ENCODE measurements at regions not wholly inside any gene's neighbourhood (a gene's known extent, or its start where the extent isn't known, plus 50 kb on each side); places are given as distances from the start of the nearest gene placed in this dataset.
A peak's percentile ranks its signal among the peaks of the same experiment; 100 is the strongest.

DNA sequence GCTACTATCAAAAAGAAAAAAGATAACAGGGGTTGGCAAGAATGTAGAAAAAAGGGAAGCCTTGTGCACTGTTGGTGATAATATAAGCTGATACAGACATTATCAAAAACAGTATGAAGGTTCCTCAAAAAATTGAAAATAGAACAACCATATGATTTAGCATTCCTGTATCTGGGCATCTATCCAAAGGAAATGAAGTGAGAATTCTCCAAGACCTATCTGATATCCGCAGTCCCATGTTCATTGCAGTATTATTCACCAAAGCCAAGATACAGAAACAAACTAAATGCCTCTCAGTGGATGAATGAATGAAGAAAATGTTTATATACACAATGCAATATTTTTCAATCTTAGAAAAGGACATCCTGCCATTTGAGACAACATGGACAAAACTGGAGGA is 1943.3 kb downstream of the MAT2B start:
- H3K36me3 ChIP-seq (ENCODE audit: control insufficient read depth in 2 of 2, insufficient read depth in 2 of 2, low read length in 1 of 2): no peaks in the 10 kb centered on the region
- in situ Hi-C loops (cut with MboI): no loop called here

DNA sequence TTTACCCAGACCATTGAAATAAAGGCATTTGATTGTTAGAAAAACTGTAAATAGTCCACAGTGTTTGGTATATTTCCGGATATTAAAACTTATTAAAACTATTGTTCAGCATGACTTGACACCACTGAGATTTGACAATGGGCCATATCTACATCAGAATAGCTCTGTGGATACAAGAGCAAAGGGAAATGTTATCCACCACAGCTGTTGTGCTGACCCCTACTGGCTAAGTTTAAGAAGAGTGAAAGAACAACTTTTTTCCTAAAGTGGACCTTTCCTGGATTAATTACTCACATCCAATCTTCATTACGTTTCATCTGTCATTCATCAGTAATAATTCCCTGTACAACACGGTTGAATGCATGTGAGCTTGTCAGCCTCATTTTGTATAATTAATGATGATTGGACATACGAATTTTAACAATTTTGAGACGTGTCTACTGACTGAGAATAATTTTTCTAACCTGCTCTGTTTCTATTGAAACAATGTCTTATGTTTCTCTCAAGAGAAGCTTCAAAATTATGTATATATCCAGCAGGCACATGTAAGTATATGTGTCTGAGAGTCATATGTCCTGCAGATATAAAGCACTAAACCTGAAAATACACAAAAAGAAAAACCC is 1952.6 kb downstream of the MAT2B start:
- in situ Hi-C loops (cut with MboI) (no loop called here), intact Hi-C loops (cut with micrococcal nuclease; ENCODE audit: unreplicated experiment) (loop anchor here (5.0 to 10.0 kb wide), 2 partner anchors 1446 to 1893 kb away; no protein-coding TSS in a partner anchor)
- no peak for DNase-seq (ENCODE audit: low read depth, low spot score)
- FAIRE-seq: peak; percentile 70
- no TSS peak for BruUV-seq (replicated peaks)
- ChIA-PET SMC1A (ENCODE audit: uncharacterized antibody, unreplicated experiment) (interaction anchor here (1.0 kb wide), 1 partner anchor 233 kb away, joined by 3 read pairs; no protein-coding TSS in a partner anchor), POLR2A (no interaction called here), RAD21 (ENCODE audit: unreplicated experiment) (interaction anchor here (0.8 kb wide), 1 partner anchor 230 kb away, joined by 3 read pairs; no protein-coding TSS in a partner anchor), CTCF (interaction anchor here (0.6 to 1.4 kb wide), 7 partner anchors 11 to 1895 kb away, joined by 3 to 6 read pairs (median 4); no protein-coding TSS in a partner anchor)
- Histone ChIP-seq H3K9me3 (replicated peaks; ENCODE audit: control insufficient read depth, insufficient read depth, low read length) (no peaks in the 10 kb centered on the region), H3K36me3 (ENCODE audit: control insufficient read depth in 2 of 2, insufficient read depth in 2 of 2, low read length in 1 of 2) (no peaks in the 10 kb centered on the region), H4K20me1 (ENCODE audit: control insufficient read depth, insufficient read depth) (no peaks in the 10 kb centered on the region), H3K27me3 (replicated peaks in 1 of 2; ENCODE audit: control insufficient read depth in 2 of 2, insufficient read depth in 2 of 2, low read length in 1 of 2) (no peaks in the 10 kb centered on the region), H3K27ac (ENCODE audit: control insufficient read depth, insufficient read depth) (no peak overlapping the region), H3K9ac (ENCODE audit: control insufficient read depth, insufficient read depth, low read length) (no peak overlapping the region), H3K4me1 (ENCODE audit: control insufficient read depth, insufficient read depth, low read length) (no peaks in the 10 kb centered on the region), H3K4me2 (ENCODE audit: control insufficient read depth, insufficient read depth) (no peak overlapping the region), H3K4me3 (no peak overlapping the region), H2AFZ (ENCODE audit: control insufficient read depth, low read depth, low read length) (no peak overlapping the region), H3K79me2 (ENCODE audit: control insufficient read depth, insufficient read depth, low read length) (no peaks in the 10 kb centered on the region)
- WGBS (ENCODE audit: insufficient coverage, insufficient replicate concordance, low lambda C conversion rate, missing lambda C conversion rate): 0% methylated on average over 5 of the region's 5 CpGs
- peak; percentile 66 for ATAC-seq
- TF ChIP-seq, protein P1, sequence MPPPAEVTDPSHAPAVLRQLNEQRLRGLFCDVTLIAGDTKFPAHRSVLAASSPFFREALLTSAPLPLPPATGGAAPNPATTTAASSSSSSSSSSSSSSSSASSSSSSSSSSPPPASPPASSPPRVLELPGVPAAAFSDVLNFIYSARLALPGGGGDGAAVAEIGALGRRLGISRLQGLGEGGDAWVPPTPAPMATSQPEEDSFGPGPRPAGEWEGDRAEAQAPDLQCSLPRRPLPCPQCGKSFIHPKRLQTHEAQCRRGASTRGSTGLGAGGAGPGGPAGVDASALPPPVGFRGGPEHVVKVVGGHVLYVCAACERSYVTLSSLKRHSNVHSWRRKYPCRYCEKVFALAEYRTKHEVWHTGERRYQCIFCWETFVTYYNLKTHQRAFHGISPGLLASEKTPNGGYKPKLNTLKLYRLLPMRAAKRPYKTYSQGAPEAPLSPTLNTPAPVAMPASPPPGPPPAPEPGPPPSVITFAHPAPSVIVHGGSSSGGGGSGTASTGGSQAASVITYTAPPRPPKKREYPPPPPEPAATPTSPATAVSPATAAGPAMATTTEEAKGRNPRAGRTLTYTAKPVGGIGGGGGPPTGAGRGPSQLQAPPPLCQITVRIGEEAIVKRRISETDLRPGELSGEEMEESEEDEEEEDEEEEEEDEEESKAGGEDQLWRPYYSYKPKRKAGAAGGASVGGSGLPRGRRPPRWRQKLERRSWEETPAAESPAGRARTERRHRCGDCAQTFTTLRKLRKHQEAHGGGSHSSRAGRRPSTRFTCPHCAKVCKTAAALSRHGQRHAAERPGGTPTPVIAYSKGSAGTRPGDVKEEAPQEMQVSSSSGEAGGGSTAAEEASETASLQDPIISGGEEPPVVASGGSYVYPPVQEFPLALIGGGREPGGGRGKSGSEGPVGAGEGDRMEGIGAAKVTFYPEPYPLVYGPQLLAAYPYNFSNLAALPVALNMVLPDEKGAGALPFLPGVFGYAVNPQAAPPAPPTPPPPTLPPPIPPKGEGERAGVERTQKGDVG (CRISPR knock-in tag; IDR thresholded peaks at IDR 0.05): no peak
- TF ChIP-seq, protein P2, sequence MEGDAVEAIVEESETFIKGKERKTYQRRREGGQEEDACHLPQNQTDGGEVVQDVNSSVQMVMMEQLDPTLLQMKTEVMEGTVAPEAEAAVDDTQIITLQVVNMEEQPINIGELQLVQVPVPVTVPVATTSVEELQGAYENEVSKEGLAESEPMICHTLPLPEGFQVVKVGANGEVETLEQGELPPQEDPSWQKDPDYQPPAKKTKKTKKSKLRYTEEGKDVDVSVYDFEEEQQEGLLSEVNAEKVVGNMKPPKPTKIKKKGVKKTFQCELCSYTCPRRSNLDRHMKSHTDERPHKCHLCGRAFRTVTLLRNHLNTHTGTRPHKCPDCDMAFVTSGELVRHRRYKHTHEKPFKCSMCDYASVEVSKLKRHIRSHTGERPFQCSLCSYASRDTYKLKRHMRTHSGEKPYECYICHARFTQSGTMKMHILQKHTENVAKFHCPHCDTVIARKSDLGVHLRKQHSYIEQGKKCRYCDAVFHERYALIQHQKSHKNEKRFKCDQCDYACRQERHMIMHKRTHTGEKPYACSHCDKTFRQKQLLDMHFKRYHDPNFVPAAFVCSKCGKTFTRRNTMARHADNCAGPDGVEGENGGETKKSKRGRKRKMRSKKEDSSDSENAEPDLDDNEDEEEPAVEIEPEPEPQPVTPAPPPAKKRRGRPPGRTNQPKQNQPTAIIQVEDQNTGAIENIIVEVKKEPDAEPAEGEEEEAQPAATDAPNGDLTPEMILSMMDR (IDR thresholded peaks at IDR 0.05 in 2 of 3, conservative IDR thresholded peaks at IDR 0.05 in 1 of 3; ENCODE audit: control insufficient read depth in 2 of 3, extremely low read depth in 1 of 3, insufficient read depth in 1 of 3, low read depth in 3 of 3, low read length in 3 of 3): peak; percentile 39 to 49 (median 44); a peak in 5 of 6 replicates
- no peak for TF ChIP-seq NBN (IDR thresholded peaks at IDR 0.05)
- no peak for TF ChIP-seq SIX5 (IDR thresholded peaks at IDR 0.05; ENCODE audit: low read depth, low read length, severe bottlenecking)
- TF ChIP-seq BACH1 (IDR thresholded peaks at IDR 0.05; ENCODE audit: borderline replicate concordance): no peak
- no peak for TF ChIP-seq NRF1 (conservative IDR thresholded peaks at IDR 0.05; ENCODE audit: low read depth, low read length)
- peak; percentile 23; the same call in 1 of the 2 replicates for TF ChIP-seq RAD21 (IDR thresholded peaks at IDR 0.05; ENCODE audit: insufficient read depth, low read depth, low read length)
- no peak for TF ChIP-seq PAX8 (IDR thresholded peaks at IDR 0.05)
- TF ChIP-seq EGR1 (IDR thresholded peaks at IDR 0.05; ENCODE audit: borderline replicate concordance in 1 of 2, low read depth in 2 of 2, low read length in 2 of 2): no peak
- TF ChIP-seq NFIC (IDR thresholded peaks at IDR 0.05; ENCODE audit: low read depth, low read length): no peak
- TF ChIP-seq POLR2AphosphoS5 (IDR thresholded peaks at IDR 0.05; ENCODE audit: low read length): no peak

More for the DNA sequence above, 1943.3 kb downstream of the MAT2B start:
- TF ChIP-seq BACH1 (IDR thresholded peaks at IDR 0.05; ENCODE audit: borderline replicate concordance) (no peak), CREM (IDR thresholded peaks at IDR 0.05; ENCODE audit: low read depth) (no peak), ZNF384 (IDR thresholded peaks at IDR 0.05; ENCODE audit: borderline replicate concordance, low read depth, low read length) (no peak), DPF2 (IDR thresholded peaks at IDR 0.05) (no peak)
- intact Hi-C loops (cut with micrococcal nuclease; ENCODE audit: unreplicated experiment): no loop called here
- H3K79me2 ChIP-seq (ENCODE audit: control insufficient read depth, insufficient read depth, low read length): no peaks in the 10 kb centered on the region
- no peak overlapping the region for H3K4me2 ChIP-seq (ENCODE audit: control insufficient read depth, insufficient read depth)
- H3K4me1 ChIP-seq (ENCODE audit: control insufficient read depth, insufficient read depth, low read length): no peaks in the 10 kb centered on the region
- H3K9ac ChIP-seq (ENCODE audit: control insufficient read depth, insufficient read depth, low read length): no peak overlapping the region
- ATAC-seq: no peak
- H3K27me3 ChIP-seq (replicated peaks in 1 of 2; ENCODE audit: control insufficient read depth in 2 of 2, insufficient read depth in 2 of 2, low read length in 1 of 2): no peaks in the 10 kb centered on the region
- FAIRE-seq: no peak
- no peak overlapping the region for H3K27ac ChIP-seq (ENCODE audit: control insufficient read depth, insufficient read depth)
- H4K20me1 ChIP-seq (ENCODE audit: control insufficient read depth, insufficient read depth): no peaks in the 10 kb centered on the region
- POLR2A ChIA-PET: no interaction called here
- RAD21 ChIA-PET (ENCODE audit: unreplicated experiment): no interaction called here
- H2AFZ ChIP-seq (ENCODE audit: control insufficient read depth, low read depth, low read length): no peak overlapping the region
- H3K4me3 ChIP-seq: no peak overlapping the region
- no peak for DNase-seq (ENCODE audit: low read depth, low spot score)
- SMC1A ChIA-PET (ENCODE audit: uncharacterized antibody, unreplicated experiment): no interaction called here
- H3K9me3 ChIP-seq (replicated peaks; ENCODE audit: control insufficient read depth, insufficient read depth, low read length): no peaks in the 10 kb centered on the region
- no TSS peak for BruUV-seq (replicated peaks)
- 0% methylated on average over 1 of the region's 1 CpG for WGBS (ENCODE audit: insufficient coverage, insufficient replicate concordance, low lambda C conversion rate, missing lambda C conversion rate)
- CTCF ChIA-PET: no interaction called here

Measured in GM12878 (cell line).